GM18517 (cell line): ENCODE measurements at regions not wholly inside any gene's neighbourhood (a gene's known extent, or its start where the extent isn't known, plus 50 kb on each side); places are given as distances from the start of the nearest gene placed in this dataset.
"Not testable (repeated sequence)": the region's sequence is repeated elsewhere in the genome, so short reads cannot be mapped to it uniquely, and the experiment has no call there.

Experiments used
- ATAC-seq: cut with Tn5 transposase; IDR thresholded peaks from one replicate; pipeline ENCODE4 v1.9.1; 2021; ENCODE audit warnings: mild to moderate bottlenecking, moderate library complexity; ENCODE audit not compliant: unreplicated experiment

DNA sequence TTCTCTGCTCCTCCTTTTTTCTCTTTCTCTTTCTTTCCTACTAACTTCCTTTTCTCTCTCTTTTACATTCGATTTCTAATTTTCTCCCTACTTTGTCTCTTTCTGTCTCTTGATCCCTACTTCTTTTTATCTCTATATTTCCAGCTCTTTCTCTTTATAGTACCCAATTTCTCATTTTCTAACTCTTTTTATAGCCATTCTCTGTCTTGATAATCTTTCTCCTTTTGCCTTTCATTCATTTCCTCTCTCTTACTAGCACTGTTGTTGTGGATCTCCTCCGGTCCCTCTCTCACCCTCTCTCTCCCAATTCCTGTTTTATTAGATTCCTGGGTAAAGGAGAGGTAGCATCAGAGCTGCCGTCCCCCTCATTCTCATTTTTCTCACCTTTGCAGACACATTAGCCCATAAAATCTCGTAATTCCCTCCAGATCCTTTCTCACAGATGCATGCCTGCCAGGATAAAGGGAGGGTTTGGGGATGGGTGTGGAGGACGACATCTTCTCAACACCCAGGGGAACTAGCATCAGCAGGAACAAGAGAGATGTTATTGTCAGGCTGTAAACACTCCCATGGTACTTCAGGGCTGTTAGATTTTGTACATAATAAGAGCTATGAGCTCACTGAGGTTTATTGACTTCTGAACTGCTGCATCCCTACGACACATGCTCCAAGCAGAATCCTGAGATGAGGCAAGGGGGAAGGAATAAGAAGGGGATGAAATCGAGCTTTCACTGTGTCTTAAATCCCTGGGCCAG lies 159.0 kb upstream of the GALNT2 start:
- ATAC-seq, result no peak

GRCh38 chr1:229908689-229909088 lies 158.3 kb upstream of the GALNT2 start:
- ATAC-seq, result no peak

- no peak for ATAC-seq
Measured at GRCh38 chr1:229913489-229913888, 153.5 kb upstream of the GALNT2 start.

GRCh38 chr1:229919488-229919887 lies 147.6 kb upstream of the GALNT2 start:
- not testable (repeated sequence) for ATAC-seq

DNA sequence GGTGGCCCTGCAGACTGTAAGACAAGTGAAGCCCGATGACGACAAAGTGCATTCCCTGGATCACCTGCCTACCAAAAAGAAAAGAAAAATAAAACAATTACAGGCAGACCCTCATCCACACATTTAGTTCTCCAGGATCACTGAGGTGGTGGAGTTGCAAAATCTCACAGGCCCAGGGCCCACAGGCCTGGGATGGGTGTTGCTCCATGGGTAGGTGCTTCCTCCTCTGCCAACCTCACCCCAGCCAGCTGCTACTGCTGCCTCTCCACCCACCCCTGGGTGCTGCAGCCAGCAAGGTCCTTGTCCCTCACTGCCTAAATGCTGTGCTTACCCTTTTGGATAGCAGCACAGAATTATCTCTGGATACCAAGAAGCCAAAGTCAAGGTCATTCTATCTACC lies 146.4 kb upstream of the GALNT2 start:
- ATAC-seq, result no peak

DNA sequence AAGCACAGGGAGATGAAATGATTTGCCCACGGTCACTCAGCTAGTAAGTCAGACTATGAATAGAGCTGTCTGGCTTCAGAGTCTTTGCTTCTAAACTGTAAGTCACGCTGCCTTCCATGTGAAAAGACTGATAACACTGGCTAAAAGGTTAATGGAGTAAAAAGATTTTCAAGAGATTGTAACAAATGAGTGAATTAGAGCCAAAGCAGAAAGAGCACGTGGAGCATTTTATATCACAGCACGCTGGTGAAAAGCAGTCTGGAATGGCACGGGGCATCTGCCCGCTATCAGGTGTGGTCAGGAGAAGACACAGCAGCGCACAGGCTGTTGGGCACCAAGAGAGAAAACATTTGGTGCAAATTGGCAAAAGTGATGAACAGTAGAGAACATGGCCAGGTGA lies 144.8 kb upstream of the GALNT2 start:
- ATAC-seq, result no peak

DNA sequence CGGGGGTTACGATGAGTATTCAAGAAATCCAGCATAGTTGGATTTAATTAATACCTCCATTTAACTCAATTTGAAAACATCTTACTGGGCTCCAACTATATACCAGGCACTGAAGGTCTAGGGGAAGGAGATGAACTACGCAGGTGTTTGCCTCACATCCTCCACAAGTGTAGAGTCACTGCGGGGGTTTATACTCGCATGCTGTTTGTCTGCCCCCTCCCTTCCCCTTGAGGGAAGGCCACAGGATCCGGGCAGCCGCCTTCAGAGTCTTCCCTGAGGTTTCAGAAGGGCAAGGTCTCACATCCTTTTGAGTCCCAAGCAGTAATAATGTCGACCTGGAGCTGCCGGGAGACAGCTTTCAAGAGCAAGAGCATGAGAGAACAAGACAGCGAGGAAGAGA lies 142.4 kb upstream of the GALNT2 start:
- no peak for ATAC-seq

DNA sequence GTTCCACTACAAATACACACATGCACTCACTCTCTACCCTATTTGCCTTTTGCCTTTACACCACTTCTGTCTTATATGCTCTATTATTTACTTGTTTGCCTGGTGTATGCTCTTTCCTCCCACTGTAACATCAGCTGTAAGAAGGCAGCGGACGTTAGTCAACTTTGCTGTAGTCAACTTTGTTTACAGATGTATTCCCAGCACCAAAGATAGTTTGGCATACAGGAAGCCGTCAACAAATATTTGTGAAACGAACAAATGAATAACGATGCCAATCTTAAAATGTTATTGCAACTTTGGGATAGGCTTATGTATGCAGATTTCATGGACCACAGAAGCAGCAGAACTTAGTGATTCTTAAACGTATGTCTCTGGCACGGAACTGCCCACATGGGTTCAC lies 138.3 kb upstream of the GALNT2 start:
- ATAC-seq, result no peak

GRCh38 chr1:229931751-229932150 lies 135.3 kb upstream of the GALNT2 start:
- ATAC-seq, result not testable (repeated sequence)

DNA sequence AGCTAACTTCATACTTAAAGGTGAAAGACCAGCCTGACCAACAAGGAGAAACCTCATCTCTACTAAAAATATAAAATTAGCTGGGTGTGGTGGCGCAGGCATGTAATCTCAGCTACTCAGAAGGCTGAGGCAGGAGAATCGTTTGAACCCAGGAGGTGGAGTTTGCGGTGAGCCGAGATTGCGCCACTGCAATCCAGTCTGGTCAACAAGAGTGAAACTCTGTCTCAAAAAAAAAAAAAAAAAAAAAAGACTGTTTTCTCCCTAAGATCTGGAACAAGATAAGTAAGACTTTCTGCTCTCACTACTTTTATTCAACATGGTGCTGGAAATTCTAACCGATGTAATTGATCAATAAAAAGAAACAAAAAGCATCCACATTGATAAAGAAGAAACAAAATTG lies 131.9 kb upstream of the GALNT2 start:
- ATAC-seq, result not testable (repeated sequence)

DNA sequence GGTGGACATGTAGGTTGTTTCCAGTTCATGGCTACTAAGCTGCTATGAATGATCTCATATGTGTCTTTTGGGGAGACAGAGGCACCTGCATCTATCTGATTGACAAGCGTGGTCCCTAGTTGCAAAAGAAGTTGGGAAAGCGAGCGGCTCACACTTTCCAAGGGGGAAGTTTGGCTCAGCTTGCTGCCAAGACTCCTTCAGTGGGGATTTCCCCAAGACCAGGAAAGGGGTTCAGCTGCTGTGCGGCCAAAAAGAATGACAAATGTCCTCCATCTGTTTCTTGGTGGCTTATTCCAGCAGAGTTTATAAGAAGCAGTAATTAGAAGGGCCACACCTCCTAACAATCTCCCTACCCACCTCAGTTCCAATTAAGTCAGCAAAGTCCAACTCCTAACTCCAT lies 128.5 kb upstream of the GALNT2 start:
- ATAC-seq, result no peak

- no peak for ATAC-seq
Measured at GRCh38 chr1:229940684-229941083, 126.4 kb upstream of the GALNT2 start.

DNA sequence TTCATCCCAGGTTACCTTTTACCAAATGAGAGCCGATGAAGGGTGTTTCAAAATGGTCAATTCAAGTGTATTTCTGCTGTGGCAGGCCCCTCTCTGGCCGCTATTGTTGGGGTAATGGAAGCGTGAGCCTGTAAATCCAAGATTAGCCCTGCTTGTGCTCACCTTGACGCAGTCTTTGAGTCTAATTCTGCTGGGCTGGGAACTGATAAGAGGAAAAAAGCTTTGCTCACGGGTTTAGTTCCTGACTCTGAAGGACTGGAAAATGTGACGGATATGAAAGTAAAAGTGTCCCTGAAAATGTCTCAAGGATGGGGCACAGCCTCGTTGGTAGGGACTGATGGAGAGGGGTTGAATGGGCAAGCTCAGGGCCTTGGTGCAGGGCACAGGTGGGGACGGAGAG lies 125.9 kb upstream of the GALNT2 start:
- no peak for ATAC-seq

DNA sequence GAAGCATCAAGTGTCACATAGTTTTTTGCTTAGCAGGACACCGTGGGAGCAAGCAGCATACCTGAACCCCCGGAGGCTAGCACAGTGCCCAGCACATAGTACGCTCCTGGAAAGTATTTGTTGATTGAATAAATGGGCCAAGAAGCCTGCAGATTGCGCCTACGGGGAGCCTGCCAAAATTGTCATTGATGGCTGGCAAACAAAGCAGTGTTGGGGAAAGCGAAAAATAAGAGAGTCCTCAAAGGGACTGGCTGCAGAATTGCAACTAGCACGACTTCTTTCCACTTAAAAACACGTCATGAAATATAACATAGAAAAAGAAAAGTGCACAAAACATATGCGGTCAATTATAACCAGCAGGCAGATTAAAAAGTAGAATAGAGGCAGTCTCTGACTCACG lies 125.2 kb upstream of the GALNT2 start:
- ATAC-seq, result no peak

GRCh38 chr1:229942501-229942900 lies 124.5 kb upstream of the GALNT2 start:
- ATAC-seq, result no peak

DNA sequence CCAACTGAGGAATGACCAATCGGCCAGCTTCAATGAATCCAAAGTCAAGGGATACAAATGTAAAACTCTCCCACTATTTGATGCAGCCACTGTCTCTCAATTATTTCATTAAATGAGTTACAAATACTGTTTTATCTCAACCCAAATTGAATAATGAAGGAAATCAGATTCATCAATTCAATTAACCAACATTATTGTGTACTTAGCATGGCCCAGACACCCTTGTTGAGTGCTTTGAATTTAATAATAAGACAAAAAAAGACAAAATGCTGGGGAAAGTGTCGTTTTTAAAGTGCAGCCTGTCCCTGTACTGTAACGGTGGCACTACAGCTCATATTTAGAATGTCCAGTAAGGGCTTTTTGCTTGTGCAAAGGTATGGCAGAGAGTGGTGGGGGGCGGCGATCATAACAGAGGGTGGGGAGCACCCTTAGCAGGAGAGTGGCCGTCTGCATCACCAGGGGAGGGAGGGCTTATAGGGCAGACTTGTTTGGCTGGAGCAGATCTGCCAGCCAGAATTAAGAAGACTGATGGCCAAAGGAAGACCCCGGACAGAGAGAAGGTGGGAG lies 123.8 kb upstream of the GALNT2 start:
- no peak for ATAC-seq

- ATAC-seq, result no peak
Measured at GRCh38 chr1:229943988-229944743, 122.9 kb upstream of the GALNT2 start.

GRCh38 chr1:229945795-229946194 lies 121.2 kb upstream of the GALNT2 start:
- no peak for ATAC-seq

- ATAC-seq, result no peak
Measured at GRCh38 chr1:229947968-229948367, 119.1 kb upstream of the GALNT2 start.

- ATAC-seq, result no peak
Measured at GRCh38 chr1:229948438-229948837, 118.6 kb upstream of the GALNT2 start.

DNA sequence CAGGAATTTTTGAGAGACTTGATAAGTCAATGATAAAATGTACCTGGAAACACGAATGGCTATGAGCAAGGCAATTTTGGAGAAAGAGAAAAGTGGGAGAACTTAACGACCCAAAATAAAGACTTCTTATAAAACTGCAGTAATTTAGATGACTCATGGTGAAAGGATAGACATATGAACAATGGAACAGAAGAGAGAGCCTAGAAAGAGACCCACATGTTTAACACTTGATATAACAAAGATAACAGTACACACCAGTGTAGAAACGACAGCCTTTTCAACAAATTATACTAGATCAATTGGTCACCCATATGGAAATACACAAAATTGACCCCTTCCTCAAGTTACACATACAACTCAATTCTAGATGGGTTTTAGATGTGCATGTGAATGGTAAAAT lies 117.5 kb upstream of the GALNT2 start:
- ATAC-seq, result no peak

DNA sequence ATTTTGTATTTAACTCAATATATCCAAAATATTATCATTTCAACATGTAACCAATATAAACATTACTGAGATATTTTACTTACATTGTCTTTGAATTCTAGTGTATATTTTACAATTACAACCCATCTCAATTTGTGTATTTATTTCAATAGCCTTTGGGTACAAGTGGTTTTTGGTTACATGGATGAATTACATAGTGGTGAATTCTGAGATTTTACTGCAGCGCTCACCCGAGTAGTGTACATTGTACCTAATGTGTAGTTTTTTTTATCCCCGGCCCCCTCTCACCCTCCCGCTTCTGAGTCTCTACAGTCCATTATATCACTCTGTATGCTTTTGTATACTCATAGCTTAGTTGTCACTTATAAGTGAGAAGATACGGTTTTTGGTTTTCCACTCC lies 117.0 kb upstream of the GALNT2 start:
- no peak for ATAC-seq
